ENCODE measurements at regions not wholly inside any gene's neighbourhood (a gene's known extent, or its start where the extent isn't known, plus 50 kb on each side); places are given as distances from the start of the nearest gene placed in this dataset.

DNA sequence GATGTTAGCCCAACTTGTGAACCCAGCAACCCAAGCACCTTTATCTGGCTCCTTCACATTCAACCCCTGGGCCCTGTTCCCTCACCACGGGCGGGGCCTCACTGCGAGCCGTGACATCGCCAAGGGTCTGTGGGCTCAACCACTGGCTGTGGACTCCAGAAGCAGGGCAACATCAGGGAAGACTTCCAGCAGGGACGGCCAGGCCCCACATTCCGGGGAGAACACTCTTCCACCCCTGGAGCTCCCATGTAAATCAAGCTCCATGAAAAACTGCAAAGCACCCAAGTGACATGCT lies 175.3 kb downstream of the ERCC6L2 start:
- TF ChIP-seq, protein P1, sequence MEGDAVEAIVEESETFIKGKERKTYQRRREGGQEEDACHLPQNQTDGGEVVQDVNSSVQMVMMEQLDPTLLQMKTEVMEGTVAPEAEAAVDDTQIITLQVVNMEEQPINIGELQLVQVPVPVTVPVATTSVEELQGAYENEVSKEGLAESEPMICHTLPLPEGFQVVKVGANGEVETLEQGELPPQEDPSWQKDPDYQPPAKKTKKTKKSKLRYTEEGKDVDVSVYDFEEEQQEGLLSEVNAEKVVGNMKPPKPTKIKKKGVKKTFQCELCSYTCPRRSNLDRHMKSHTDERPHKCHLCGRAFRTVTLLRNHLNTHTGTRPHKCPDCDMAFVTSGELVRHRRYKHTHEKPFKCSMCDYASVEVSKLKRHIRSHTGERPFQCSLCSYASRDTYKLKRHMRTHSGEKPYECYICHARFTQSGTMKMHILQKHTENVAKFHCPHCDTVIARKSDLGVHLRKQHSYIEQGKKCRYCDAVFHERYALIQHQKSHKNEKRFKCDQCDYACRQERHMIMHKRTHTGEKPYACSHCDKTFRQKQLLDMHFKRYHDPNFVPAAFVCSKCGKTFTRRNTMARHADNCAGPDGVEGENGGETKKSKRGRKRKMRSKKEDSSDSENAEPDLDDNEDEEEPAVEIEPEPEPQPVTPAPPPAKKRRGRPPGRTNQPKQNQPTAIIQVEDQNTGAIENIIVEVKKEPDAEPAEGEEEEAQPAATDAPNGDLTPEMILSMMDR (IDR thresholded peaks at IDR 0.05), result no peak

DNA sequence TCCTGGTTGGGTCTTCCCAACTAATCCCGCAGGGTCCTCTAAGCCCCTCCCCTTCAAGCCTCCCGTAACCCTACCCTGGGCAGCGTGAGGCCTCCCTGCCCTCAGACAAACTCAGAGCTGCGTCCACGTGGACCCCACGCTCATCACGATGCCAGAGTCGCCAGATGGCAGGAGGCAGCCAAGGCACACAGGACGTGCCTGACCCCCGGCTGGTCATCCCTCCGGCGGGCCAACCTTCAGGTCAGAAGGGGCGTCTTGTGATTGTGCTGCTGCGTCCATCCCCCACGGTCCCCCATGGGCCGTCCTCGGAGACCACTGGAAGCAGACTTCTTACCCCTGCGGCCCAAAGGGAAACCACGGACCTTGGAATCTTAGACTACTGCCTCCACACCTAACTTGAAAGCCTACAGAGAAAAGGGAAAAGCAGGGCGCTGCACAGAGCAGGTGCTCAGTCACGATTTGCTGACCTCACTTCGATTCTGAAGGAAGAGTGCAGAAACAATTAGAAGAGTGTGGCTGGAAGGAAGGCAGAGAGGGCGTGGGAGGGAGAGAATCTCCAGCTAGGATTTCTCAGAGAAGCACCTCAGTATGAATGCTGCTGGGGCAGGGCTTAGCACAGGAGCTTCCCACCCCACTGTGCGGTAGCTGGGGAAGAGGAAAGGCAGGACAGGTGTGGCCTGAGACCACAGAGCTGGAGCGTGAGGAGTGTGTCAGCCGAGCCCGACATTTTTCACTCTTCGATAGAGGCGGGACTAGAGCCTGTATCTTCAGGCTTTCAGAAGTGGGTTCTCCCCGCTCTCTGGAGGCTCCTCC lies 174.8 kb downstream of the ERCC6L2 start:
- TF ChIP-seq, protein P1 (IDR thresholded peaks at IDR 0.05), result no peak

DNA sequence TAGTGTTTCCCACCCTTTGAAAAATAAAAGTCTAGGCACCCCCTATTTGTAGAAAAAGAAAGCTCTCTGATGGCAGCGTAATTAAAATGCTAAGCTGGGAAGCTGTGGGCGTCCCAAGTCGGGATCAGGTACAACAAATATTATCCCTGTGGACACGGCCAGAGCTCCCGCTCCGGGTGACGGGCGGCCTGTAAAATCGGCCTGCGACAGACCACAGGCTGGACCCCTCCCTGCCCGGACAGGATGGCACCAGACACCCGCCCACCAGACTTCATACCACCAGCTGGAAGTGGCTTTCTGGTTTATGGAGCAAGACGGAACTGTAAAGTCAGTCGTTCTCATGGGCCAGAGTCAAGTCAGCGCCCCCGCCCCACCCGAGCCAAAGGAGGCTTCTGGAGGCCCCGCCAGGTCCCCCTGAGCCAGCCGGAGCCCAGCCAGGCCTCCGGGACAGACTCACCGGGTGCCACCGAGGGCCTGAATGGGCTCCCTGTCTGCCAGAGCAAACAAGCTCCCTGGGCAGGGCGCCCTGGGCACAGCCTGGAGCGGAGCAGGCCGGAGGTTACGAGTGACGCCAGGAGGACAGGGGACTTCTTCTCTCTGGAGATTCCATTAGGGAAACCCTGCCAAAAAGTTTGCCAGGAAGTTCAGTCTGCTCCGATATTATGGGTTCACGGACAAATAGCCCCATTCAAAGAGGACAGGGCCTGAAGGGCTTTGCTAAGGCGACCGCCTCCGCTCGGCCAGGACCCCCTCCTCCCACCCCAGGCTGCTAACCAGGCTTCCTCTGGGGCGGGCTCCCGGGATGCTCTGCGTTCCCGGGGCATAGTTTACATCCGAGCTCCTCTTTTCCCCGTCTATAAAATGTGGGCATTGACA lies 173.7 kb downstream of the ERCC6L2 start:
- TF ChIP-seq, protein P1 (IDR thresholded peaks at IDR 0.05), result no peak

DNA sequence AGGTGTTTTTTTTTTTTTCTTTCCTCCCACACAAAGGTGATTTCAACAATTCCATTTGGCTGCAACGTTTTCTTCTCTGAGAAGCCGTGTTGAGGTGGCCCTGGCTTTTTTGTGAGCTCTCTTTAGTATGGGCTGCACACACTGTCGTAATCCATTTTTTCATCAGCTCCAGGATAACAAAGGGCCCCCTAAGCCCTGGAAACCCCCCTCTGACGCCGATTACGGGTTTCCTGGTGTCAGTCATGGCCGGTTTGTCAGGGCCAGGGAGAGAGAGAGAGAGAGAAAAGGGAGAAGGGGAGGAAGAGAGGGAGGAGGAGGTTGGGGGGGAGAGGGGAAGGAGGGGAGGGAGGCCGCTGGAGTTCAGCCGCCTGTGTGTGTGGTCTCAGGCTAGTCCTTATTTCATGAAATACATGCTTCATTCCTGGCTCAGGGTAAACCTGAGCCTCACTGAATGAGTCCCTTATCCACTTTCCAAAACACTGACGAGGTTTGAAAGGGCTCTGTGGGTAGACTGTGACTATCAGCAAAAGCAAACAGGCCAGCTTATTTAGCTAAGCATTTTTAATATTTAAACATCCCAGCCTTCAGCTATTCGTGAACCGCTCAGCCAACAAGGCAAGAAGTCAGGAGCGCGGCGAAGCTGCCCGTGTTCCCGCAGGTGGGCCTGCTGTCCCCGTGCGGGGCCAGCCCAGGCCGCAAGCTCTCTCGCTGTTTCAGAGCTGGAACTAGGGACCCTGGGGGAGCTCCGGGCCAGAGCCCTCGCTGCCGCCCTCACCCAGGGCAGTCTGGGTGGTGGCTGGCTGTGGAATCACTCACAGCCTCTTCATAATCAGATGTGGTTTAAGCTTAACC lies 172.8 kb downstream of the ERCC6L2 start:
- TF ChIP-seq, protein P1 (IDR thresholded peaks at IDR 0.05), result no peak

DNA sequence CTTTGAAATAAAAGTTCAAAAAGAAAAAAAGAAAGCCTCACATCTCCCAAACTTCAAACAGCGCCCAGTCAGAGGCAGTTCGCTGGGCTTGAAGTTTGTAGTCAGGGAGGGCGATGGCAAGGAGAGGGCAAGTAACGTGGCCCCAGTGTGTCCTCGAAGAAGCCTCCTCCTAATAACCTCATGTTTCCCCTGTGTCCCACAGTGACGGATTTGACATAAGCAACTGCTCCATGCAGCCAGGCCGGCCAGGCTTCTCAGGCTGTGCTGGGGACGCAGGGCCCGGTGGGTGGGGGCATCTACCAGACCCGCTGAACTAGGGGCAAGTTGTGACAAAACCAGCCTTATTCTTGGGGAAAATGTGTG lies 172.2 kb downstream of the ERCC6L2 start:
- TF ChIP-seq, protein P1 (IDR thresholded peaks at IDR 0.05), result no peak

DNA sequence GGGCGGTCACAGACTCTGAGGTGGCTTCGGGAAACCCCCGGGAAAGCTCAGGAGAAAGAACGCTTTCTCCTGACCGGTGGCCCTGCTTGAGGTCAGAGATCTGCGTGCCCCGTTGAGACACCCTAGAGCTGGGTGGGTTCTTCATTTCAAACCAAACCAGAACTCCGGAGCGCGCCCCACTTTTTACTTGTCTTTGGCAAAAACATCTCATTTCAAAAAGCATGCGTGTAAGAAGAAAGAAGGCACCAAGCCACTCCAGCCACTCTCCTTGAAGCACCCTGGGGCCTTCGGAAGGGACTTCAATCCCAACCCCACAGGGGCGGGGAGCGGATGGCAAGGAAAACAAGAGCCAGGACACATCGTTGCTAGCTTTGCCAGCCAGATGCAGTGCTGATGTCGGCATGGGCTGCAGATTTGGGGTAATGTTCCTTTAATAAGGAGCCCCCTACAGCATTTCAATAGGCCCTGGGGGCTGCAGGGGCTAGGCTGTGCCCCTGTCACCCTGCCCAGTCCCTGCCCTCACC lies 171.7 kb downstream of the ERCC6L2 start:
- TF ChIP-seq, protein P1 (IDR thresholded peaks at IDR 0.05), result no peak

DNA sequence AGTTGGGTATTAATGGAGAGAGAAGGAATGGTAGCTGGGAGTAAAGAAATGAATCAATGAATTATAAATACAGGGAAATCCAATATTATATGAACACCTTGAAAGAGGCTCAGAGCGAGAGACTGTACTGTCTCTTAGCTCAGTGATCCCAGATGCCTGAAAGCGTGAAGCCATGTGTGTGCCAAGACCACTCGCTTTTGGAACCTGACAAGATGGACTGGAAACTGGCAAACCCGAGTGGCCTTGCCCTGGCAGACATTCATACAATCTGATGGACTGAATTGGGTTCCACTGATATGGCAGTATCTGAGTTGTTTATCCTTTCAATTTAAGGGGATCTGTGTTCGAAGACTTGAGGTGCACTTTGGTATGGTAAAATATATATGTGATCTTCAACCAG lies 170.3 kb downstream of the ERCC6L2 start:
- TF ChIP-seq, protein P1 (IDR thresholded peaks at IDR 0.05), result no peak
